ENCODE measurements at regions not wholly inside any gene's neighbourhood (a gene's known extent, or its start where the extent isn't known, plus 50 kb on each side); places are given as distances from the start of the nearest gene placed in this dataset.

DNA sequence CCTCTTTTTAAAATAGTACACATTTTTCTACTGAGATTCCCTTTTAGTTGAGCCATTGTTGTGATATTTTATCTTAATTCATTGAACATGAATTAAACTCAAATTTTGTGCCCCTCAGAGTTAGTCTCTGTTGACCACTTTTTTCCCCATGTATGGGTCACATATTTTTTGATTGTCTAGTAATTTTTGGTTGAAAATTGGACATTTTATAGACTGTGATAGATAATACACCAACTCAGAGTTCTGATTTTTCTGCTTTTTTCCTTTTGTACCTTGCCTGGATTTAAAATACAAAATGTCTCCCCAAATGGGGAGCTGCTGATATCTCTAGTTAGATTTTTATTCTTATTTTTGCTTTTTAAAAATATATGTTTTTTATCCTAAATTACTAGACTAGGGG is 291.8 kb upstream of the CITED2 start:
- DNase-seq (ENCODE audit: low read depth): no peak

DNA sequence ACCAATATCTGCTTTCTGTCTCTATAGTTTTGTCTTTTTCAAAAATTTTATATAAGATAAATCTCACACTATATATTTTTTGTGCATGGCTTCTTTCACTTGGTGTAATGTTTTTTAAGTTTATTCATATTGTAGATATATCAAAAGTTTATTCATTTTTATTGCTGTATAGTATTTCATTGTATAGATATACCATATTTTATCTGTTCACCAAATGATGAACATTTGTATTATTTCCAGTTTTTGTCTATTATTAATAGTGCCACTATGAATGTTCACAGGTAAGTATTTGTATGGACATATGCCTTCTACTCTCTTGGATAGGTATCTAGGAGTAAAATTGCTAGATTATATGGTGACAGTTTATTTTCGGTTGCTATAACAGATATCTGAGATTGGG is 289.5 kb upstream of the CITED2 start:
- DNase-seq (ENCODE audit: low read depth): no peak

GRCh38 chr6:139659711-139660110 is 285.3 kb upstream of the CITED2 start:
- no peak for DNase-seq (ENCODE audit: low read depth)

- DNase-seq (ENCODE audit: low read depth): no peak
Measured at GRCh38 chr6:139659196-139659595, 284.7 kb upstream of the CITED2 start.

GRCh38 chr6:139657119-139657518 is 282.7 kb upstream of the CITED2 start:
- DNase-seq (ENCODE audit: low read depth): no peak

GRCh38 chr6:139655783-139656705 is 281.6 kb upstream of the CITED2 start:
- no peak for DNase-seq (ENCODE audit: low read depth)

- DNase-seq (ENCODE audit: low read depth): no peak
Measured at GRCh38 chr6:139654888-139655782, 280.7 kb upstream of the CITED2 start.

GRCh38 chr6:139654309-139654708 is 279.9 kb upstream of the CITED2 start:
- no peak for DNase-seq (ENCODE audit: low read depth)

DNA sequence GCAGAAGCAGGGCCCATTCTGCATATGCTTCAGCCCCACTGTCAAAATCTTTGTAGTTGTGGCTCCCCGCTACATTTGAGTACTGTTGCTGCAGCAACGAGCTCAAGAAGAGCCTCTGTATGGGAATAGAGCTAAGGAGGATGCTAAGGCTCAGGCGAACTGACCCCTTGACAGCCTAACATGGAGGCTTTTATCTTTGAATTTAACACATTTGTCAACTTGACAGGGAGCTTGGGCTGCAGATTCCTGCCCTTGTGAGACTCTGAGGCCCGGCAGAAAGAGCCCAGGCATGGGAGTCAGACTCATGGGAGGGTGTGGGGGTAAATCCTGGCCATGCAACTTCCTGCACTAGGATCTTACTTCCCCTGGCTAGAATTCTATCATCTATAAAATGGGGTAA is 278.7 kb upstream of the CITED2 start:
- no peak for DNase-seq (ENCODE audit: low read depth)

DNA sequence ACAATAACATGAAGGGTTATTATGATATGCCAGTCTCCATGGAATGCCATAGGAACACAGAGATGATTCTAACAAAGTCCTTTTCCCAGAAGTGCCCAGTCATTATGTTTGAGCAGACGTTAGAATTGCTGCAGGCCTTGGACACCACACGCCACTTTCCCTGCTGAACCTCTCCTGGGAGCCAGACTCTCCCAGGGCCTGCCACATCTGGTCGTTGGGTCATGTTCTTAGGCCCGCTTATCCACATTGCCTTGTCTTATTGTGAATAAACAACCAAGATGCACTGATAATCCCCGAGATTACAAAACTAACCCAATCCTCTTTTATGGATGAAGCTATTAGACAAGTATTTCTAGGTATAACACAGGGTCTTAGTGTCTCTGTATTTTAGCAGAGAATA is 276.5 kb upstream of the CITED2 start:
- no peak for DNase-seq (ENCODE audit: low read depth)

GRCh38 chr6:139649732-139650131 is 275.3 kb upstream of the CITED2 start:
- DNase-seq (ENCODE audit: low read depth): no peak

DNA sequence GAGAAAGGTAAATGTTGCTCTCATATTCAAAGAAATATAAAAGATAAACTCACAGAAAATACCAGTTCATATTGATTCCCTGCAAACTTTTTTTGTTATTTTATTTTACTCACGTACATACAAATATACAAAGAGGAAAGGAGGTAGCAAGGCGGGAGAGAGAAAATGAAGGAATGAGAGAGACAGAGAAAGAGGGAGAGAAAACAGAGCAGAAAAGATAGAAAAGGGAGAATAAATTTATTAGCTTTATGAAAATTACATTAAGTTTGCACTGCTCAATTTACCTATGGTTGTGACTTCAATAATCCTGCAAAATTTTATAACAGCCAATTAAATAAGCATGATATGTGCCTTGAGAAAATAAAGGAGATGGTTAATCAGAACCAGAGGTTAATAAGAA is 274.7 kb upstream of the CITED2 start:
- DNase-seq (ENCODE audit: low read depth): no peak

- DNase-seq (ENCODE audit: low read depth): no peak
Measured at GRCh38 chr6:139648430-139649000, 274.1 kb upstream of the CITED2 start.

GRCh38 chr6:139647841-139648240 is 273.4 kb upstream of the CITED2 start:
- DNase-seq (ENCODE audit: low read depth): no peak

DNA sequence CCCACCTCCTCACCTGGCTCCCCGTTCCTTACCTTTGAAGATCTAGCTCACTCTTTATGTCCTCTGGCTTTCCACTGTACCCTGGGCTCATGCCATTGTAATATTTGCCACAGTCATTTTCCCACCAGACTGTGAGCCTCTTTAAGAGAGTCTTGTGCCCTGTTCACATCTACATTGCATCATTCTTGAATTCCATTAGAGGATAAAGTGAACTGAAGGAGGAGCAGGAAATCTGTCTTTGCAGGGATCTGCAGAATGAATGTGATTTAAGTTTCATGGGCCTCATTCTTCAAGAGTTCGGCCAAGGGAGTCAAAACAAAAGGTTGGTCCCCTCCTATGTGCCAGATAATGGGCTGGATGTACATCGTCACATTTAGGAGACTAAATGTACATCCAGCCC is 272.6 kb upstream of the CITED2 start:
- no peak for DNase-seq (ENCODE audit: low read depth)

- DNase-seq (ENCODE audit: low read depth): no peak
Measured at GRCh38 chr6:139644821-139645220, 270.4 kb upstream of the CITED2 start.

- DNase-seq (ENCODE audit: low read depth): no peak
Measured at GRCh38 chr6:139643986-139644385, 269.5 kb upstream of the CITED2 start.

DNA sequence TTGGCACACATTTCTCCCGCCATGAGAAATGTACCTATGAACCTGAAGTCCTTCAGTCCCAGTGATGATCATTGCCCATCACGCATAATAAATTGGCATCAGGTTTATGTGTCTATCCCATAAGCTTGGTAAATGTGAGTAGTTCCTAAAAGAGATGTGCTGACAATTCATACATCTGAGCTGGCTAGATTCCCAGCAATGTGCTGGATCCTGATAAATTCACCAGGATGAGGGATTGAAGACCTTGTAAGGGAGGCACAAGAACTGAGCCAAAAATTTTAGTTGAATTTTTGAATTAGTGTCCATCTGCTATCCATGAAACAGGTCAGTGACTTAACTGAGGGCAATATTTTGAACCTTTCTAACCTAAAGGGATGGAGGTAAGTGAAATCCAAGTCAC is 267.9 kb upstream of the CITED2 start:
- DNase-seq (ENCODE audit: low read depth): no peak

GRCh38 chr6:139641376-139641775 is 266.9 kb upstream of the CITED2 start:
- DNase-seq (ENCODE audit: low read depth): no peak

GRCh38 chr6:139640921-139641320 is 266.5 kb upstream of the CITED2 start:
- DNase-seq (ENCODE audit: low read depth): no peak

DNA sequence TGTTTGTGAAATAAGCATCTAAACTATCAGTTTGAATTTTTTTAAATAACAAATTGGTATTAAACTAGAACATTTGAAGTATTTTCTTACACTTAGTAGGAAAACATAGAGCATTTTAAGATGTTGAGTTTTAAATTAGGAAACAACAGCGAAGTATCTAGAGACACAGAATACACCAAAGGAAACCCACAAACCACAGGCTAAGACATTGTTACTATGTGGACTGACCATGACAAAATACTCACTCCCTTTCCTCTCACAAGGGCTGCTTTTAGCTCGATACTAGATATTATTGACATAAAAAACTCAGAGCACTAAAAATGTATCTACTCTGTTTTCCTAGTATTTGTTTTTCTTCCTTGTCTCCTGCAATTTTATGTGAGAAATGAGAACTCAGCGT is 266.0 kb upstream of the CITED2 start:
- DNase-seq (ENCODE audit: low read depth): no peak

DNA sequence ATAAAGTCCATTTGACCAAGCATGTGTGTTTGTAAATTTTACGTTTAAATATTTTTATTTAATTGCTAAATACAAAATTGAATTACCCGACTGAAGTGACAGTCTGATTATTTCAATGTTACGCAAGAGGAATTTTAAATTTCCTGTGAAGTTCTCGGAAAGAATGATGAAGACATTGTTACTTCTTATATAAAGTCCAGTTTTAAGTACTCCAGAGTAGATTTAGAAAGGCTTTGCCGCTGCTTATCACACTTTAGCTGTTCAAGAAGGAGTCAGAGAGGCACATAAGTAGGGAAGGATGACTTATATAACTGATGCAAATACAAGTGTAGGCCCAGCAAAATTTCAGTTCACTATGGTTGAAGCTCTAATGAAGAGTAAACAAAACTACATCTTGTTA is 265.1 kb upstream of the CITED2 start:
- DNase-seq (ENCODE audit: low read depth): no peak
